GM13977 (cell line): ENCODE measurements at regions not wholly inside any gene's neighbourhood (a gene's known extent, or its start where the extent isn't known, plus 50 kb on each side); places are given as distances from the start of the nearest gene placed in this dataset.

Experiments used
- DNase-seq: peaks from one replicate; pipeline ENCODE4 v3.0.0; 2012; ENCODE audit warnings: low spot score
- CTCF ChIP-seq: IDR thresholded peaks from 2 replicates; pipeline ENCODE4 v1.5.1; 2012; ENCODE audit warnings: mild to moderate bottlenecking, control low read depth; ENCODE audit not compliant: insufficient read depth; ENCODE audit errors: extremely low read depth, missing control alignments
- in situ Hi-C: fragments of 300-500 bp; cut with MboI; formaldehyde crosslinking; loops from one replicate; pipeline ENCODE4 v1.12.0; 2022; ENCODE audit warnings: low sequenced_read_pairs, low pct_unique_long_range_greater_than_20kb, mixed read lengths, inconsistent platforms; ENCODE audit not compliant: unreplicated experiment

DNA sequence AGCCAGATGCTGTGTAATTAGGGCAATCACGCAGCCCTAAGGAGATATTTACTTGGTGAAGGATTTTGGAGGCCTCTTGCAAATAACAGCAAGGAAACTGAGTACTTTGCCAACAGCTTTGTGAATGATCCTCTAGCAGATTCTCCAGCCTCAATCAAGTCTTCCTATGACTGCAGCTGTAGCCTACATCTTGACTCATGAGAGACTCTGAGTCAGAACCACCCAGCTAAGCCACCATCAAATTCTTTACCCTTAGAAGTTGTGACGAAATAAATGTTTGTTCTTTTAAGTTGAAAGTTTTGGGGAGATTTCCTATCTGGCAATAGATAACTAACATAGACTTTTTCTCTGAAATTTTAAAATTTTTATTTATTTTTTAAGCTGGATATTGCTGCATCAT lies 237.6 kb upstream of the CCNH start:
- in situ Hi-C loops, result no loop called here
- DNase-seq, result no peak
- TF ChIP-seq CTCF, result no peak

- DNase-seq, result no peak
- in situ Hi-C loops, result no loop called here
- no peak for TF ChIP-seq CTCF
Measured at GRCh38 chr5:87649455-87649854, 236.7 kb upstream of the CCNH start.

GRCh38 chr5:87645224-87645623 lies 232.5 kb upstream of the CCNH start:
- no peak for DNase-seq
- TF ChIP-seq CTCF, result no peak
- in situ Hi-C loops, result no loop called here

DNA sequence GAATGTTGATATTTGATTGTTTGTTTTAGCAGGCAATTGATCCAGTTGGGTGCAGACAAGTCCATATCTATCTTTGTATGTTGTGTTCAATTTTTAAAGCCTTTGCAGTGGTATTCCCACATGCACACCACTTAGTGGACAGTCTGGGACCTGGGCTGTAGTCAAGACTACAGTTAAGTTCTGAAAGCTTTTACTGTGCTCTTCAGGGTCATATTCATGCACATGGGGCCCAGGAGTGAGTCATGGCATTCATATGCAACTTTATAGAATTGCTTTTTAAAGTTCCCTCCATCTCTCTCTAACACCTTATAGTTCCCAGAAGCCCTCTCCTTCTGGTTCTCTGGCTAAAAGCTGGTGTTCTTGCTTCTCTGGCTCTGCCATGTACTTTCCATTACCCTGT lies 228.2 kb upstream of the CCNH start:
- DNase-seq, result no peak
- in situ Hi-C loops, result no loop called here
- no peak for TF ChIP-seq CTCF

DNA sequence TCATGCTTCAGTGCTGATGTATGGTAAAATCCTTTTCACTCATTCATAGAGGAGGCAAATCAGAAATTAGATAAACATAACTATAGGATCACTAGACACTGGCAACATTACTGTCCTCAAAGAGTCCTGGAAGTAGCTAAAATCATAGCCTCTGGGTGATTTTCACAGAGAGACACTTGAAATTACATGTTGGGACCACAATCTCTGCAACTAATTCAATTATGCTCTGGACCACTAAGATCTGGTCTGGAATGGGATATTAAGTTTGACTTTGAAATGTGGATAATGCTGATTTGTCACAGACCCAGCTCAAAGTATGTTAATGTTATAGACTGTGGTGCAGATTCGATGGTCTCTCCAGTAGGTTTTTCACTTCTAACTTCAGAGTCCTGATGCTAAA lies 214.6 kb upstream of the CCNH start:
- TF ChIP-seq CTCF, result no peak
- no peak for DNase-seq
- in situ Hi-C loops, result no loop called here

DNA sequence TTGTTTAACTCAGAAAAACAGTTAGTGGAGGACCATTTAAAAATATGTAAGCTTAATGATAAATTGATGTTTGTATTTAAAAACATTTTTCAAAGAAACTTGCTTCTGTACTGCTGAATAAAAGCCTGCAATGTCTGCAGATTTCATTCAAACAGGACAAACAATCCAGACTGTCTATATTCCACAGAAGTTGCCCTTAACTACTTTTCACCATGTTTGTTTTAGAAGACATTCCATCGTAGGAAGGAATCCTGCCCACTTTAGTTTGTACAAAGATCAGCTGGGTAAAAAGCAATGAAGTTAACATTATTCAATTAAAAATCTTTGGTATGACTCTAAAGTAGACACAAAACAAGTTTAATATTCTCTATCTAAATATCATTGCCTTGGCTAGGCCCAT lies 195.7 kb upstream of the CCNH start:
- DNase-seq, result no peak
- TF ChIP-seq CTCF, result no peak
- in situ Hi-C loops, result no loop called here

DNA sequence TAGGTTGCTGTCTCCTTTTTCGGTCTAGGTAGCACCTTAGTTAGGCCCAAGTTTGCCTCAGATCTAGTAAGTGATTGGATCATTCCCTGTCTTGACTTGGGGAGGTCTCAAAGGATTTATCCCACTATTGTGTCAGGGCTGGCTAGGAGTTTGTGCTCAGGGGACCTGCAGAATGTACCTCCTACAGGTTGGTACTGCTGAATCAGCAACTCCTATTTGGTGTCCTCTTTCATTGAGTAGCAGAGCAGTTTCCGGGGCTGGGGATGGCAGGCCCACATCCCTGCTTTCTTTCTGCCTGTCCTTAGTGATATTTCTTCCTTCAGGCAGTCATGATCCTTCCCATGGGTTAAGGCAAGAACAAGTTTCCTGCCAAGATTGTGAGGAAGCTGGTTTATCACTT lies 192.9 kb upstream of the CCNH start:
- in situ Hi-C loops, result no loop called here
- no peak for DNase-seq
- no peak for TF ChIP-seq CTCF
